ENCODE measurements at regions not wholly inside any gene's neighbourhood (a gene's known extent, or its start where the extent isn't known, plus 50 kb on each side); places are given as distances from the start of the nearest gene placed in this dataset.

DNA sequence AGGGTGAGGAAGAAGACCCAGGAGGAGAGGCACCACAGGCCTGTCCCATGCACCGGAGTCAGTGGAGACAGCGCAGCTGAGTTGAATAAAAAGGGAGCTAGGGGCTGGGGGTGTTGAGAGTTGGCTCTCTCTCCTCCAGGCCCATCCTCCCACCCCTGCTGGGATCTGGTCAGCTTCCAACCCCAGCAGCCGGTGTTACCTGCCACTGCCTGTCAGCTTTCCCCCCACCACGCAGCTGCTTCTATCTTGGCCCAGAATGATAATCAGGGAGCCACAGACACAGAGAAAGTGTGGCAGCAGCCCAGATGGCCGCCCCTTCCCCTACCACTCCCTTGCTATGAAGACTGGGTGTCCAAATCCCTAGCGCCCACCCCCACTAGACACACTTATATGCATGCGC is 120.6 kb upstream of the RPL38 start:
- no peak for DNase-seq (ENCODE audit: low read depth in 2 of 2)

DNA sequence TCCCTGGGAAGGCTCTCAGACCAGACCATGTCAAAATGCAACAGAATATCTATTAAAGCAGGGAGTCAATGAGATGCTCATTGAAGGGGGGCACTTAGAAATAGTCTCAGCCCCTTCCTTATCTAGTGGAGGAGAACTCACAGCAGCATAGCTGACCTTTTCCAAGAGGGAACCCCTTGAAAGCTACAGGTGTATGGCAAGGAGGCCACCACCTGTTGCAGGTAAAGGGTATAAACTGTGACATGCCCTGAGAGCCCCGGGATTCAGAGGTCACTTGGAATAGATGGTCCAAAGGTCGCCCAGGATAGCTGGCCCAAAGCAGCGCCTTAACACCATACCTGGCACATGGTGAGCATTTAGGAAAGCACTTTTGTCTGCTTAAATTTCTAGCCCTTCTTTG is 120.2 kb upstream of the RPL38 start:
- no peak for DNase-seq (ENCODE audit: low read depth in 2 of 2)

DNA sequence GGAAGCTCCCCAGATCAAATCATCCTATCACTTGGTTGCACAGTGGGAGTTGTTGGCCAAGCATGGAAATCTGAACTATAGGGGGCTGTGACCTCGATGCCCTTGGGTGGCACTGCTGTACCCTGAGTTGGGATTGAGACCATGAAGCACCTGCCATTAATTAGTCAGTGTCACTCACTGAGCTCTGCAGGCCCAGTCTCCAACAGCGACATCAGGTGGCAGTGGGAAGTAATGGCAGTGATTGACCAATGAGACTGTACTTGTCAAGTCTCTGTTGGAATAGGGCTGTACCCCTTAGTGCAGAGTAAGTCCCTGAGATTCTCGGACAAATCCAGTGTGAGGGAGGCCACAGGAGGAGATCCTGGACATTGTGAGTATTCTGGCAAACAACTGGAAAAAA is 118.0 kb upstream of the RPL38 start:
- DNase-seq (ENCODE audit: low read depth in 2 of 2) = no peak

DNA sequence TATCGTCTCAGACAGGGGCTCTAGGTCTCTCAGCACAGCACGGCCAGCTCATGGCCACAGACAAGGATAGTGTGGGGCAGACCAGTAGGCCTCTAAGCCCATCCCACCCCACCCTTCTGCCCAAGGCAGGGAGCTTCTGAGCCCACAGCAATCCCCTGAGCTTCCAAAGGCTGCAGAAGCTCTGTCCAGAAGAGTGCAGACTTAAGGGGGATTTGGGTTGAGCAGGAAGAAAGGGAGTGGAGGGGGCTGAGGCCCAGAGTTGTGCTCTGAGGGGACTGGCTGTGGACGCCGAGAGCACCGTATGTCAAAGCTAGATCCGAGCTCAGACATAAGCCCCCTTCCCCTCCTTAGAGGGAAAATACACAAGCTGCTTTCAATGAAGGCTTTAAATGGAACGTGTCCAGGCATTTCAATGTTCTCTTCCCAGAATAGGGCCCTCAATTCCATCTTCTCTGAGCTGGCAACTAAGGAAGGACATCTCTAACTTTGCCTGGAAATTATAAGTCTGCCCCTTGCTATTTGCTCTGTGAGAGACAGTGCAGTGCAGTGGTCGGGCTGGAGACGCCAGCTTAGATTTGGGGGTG is 116.4 kb upstream of the RPL38 start:
- no peak for DNase-seq (ENCODE audit: low read depth in 2 of 2)

DNA sequence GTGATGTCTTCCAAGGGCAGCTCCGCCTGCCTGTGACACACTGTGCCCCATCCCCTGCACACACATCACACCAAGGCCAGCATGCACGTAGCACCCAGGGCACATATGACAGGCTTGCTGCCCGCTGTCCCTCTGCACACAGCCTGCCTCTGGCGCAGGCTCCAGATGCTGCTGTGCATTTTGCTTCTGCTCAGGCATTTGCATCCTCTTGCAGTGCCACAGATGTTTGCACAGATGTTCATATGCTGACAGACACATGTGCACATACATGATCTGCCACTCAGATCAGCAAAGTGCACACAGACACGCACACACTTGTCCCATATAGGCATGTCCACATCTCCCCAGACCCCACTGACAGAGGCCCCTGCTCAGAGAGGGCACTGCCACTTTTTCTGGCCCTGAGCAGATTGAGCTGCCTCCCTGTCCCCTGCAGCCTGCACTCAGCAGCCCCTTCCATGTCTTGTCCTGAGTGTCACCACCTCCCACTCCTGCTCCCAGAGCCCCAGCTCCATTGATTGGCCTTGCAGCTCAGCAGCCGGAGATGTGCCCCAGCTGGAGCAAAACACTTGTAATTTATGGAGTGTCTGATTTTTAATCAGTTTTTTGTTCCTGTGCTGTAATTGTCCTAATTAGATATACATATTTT is 115.1 kb upstream of the RPL38 start:
- no peak for DNase-seq (ENCODE audit: low read depth in 2 of 2)

DNA sequence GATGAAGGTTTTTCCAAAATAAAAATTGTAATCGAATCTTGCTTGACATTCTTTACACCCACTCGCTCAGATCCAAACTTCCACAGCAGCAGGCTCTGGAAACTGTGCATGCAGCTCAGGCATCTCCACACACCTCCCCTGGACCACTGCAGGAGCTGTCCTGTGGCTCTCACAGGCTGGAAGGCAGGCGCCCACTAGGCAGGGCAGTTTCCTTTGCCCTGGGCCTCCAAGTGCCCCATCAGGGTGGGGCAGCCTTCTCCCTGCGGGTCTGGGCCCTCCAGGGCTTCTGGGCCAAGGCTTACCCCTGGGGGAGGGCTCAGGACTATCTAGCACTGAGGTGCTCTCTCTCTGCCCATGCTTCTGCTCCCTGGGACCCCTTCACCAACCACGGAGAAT is 114.5 kb upstream of the RPL38 start:
- DNase-seq (ENCODE audit: low read depth in 2 of 2) = no peak

DNA sequence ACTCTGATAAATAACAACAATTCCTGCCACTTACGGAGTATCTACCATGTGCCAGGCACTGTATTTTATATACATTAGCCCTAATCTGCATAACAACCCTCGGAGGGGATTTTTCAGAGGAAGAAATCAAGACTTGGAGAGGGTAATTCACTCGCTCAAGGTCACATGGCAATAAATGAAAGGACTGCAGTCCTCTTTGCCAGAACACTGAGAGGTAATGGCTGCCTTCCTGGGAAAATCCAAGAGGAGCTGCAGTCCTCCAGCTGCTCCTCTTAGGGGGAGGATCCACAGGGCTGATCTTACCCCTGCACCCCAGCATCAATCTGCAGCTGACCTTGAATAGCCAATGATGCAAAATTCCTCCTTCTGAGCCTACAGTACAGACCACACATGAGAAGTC is 114.1 kb upstream of the RPL38 start:
- no peak for DNase-seq (ENCODE audit: low read depth in 2 of 2)

DNA sequence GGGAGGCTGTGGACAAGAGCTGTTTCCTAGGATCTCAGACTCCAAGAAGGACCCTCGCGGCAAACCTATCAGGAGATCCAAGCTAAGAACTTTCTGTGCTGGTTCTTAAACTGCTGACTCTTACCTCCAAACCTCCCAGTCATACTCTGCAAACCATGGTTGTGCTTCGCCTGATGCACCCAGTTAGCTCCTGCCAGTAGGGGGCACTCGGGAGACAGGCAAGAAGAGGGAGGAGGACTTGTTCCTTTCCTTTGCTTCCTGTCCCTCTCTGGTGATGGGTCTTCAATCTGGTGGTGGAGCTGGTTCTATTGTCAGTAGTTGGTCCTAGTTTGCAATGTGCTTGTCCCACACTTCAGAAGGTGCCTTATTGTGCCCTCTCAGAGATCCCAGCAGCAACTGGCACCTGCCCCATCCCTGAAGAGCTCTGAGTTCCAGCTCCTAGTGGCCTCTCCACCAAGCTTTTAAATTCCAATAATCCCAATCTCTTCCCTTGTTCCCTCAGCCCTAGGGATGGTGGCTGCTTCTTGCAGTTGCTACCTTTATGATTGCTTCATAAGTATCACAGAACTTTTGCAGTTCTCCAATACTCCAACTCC is 113.5 kb upstream of the RPL38 start:
- DNase-seq (ENCODE audit: low read depth in 2 of 2) = peak; percentile 53 to 62

DNA sequence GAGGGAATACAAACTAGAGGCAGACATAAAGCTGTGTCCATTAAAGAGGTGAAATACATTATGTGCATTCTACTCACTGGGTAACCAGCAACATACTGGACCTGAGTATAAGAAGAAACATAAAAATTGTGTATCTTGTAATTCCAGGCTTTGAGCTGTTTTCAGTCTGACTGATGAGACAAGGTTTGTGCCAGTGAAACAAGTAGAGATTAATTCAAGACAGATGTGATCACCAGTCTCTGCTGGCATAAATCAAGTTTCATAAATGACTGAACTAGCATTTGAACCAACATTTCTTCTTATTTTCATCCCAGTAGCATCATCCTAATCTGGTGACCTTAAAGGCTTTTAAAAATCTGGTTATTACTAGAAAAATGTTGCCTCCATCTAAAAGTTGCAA is 108.8 kb upstream of the RPL38 start:
- no peak for DNase-seq (ENCODE audit: low read depth in 2 of 2)

DNA sequence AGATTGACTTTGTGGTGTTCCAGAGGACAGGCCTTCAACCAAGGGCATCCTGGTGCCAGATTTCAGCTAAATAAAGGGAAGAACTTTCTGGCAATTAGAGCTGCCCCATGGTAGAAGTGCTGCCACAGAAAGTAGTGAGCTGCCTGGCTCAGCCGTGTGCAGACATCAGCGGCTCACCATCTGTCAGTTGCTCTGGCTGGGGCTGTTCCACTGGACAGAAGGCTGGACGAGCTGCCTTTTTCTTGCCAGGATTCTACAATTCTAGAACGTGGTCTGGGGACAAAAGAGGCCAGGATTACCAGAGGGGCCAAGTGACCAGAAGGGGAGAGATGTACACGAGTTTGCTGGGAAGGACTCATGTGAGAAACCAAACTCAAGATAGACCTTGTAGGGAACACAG is 107.0 kb upstream of the RPL38 start:
- no peak for DNase-seq (ENCODE audit: low read depth in 2 of 2)

DNA sequence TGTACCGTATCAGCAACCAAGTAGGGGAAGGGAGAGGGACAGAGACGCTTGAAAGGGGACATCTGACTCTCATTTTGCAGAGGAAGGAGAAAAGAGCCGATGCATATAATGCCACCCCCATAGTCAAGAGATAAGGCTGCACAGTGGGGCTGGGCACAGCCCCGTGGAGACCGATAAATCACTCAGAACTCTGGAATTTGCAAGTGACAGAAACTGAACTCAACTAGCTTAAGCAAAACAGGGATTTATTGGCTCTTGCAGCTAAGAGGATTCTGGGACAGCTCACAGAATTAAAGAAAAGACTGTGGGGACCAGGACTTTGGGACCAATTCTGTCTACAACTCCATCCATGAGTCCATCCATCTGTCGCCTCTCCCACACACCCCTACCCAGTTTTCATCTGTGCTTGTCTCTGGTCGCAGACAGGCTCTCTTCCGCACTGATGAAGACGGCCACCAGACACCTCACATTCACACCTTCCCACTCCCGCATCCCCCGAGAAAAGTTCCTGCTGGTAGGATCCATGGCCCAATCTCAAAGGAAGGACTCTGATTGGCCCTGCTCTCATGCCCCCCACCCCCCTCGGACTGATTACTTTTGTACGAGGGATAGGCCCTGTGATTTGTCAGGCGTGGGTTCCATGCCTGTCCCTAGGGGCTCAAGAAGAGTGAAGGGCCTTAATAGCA is 105.9 kb upstream of the RPL38 start:
- DNase-seq (ENCODE audit: low read depth in 2 of 2) = no peak

DNA sequence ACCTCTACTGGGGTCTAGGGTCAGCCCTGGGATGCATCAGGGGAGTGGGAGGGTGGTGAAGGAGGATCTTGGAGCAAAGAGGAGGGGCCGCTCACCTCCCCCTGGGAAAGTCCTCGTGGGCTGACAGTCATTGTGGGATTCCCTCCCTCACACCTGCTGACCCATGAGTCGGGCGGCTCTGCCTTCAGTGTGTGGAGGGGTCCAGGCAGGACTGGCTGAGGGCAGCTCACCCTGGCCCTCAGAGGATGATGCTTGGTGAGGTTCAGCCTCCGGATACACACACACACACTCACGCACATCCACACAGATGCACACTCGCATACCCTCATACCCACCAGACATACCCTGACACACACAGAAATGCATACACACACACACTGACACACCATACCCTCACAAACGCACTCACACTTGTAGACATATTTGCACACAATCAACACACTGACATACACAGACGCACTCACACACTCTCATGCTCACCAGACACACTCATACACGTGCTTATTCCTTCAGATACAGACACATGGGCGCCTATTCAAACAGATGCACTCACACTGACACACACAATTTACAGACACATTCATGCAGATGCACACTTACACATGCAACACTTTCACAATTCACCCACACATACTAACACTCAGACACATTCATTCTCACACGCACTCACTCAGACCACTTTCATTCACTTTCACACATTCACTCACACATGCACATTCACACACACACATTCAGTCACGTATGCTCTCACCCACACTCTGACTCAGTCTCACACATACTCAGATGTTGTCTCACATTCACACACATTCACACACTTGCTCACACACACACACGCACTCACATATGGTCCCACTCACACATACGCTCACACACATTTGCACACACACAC is 105.1 kb upstream of the RPL38 start:
- no peak for DNase-seq (ENCODE audit: low read depth in 2 of 2)

DNA sequence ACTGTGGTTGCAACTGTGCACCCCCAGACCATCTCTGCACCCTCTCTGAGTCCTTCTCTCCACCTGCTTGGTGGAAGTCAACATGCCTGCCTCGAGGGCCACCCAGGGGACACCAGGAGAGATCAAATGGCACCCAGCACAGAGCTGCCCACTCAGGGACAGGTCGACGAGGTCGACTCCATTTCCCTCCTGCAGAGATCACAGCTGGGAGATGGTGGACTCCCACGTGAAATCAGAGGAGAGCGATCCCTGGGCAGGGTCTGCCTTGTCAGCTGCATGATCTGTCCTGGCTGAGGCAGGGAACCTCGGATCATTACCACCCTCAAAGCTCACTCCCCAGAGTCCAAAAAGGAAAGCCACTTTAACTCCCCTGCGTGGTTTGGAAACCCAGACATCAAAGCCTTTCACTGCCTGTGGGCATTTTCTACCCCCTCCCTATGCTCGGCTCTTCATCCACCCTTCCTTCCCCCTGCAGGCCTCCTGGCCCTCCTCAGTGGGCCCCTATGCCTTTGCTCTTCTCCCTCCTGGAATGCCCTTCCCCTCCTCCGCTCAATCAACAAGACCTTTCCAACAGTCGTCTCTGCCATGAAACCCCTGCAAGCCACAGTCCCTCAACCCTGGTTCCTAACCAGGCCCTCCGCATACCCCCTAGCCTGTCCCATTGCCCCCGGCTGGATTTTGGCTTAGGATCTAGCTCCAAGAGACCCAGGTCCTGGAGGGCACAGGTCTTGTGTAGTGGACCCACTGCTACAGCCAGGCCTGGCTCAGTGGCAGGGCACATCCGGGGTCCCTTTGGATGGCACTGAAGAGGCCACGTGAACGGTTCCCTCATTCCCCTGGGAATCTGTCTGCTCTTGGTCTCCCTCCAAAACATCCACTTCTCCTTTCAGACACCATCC is 103.8 kb upstream of the RPL38 start:
- DNase-seq (ENCODE audit: low read depth in 2 of 2) = no peak

DNA sequence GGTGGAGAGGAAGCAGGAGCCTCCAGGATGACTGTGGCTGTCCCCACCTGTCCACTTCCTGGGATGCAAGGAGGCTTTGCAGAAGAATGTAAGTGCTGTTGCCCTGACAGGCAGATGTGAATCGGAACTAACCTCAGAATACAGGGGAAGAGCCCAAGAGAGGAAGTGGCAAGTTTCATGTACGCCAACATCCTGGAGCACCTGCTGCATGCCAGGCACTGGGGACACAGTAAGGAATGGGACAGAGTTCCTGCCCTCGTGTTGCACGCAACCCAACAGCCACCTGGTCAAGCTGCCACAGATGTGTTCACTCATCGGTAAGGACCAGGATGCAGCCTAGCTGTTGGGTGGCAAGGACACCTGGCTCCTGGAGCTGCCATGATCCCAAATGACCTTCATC is 98.6 kb upstream of the RPL38 start:
- no peak for DNase-seq (ENCODE audit: low read depth in 2 of 2)

DNA sequence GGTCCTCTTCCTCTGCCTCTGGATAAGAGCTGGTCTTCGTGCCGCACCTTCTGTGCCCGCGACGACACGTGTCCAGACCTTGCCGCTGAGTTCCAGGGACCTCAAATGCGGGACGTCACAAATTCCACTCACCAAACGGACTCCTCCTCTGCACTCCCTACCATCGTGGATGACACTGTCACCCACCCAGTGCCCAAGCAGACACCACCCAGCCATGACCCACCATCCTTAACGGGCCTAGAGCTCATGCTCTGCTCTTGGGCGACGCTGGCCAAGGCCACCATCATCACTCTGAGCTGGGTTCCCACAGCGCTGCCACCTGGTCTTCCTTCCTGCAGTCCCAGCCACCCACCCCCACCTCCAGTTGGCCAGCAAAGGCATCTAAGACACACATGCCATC is 96.4 kb upstream of the RPL38 start:
- no peak for DNase-seq (ENCODE audit: low read depth in 2 of 2)

DNA sequence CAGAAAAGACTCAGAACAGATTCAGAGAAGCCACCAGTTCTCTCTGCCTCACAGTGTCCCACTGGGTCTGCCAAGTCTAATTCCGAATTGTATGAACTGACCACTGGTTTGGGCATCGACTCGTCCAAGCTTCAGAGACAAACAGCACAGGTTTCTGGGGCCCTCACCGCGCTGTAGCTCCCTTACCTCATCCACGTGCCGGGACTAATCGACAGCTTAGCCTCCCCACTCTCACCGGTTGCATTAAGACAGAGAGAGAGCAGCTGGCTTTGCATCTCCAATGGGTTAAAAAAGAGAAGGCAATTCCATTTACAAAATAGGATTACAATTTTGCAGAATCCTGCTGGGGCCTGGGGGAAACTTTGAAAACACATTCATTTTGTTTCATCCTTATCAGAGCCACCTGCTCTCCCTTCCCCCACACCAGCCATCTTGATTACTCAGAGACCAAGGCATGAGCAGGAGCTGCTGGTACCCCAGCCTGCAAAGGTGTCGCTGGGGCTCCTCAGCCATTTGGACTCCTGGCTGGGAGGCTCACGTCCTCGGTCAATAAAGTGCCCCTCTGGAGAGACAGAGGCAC is 95.3 kb upstream of the RPL38 start:
- DNase-seq (ENCODE audit: low read depth in 2 of 2) = no peak

DNA sequence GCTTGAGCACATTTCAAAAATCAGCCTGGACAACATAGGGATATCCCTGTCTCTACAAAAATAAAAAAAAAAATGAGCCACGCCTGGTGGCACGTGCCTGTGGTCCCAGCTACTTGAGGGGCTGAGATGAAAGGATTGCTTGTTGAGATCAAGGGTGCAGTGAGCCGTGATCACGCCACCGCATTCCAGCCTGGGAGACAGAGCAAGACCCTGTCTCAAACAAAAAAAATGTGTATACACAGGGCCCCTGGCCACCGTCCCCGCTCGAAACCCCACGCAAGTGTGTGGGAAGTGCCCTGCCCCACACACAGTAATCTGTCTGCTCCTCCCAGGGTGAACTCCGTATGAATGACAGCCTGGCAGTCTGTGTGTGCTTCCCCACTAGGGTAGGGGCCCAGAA is 93.0 kb upstream of the RPL38 start:
- DNase-seq (ENCODE audit: low read depth in 2 of 2) = no peak

DNA sequence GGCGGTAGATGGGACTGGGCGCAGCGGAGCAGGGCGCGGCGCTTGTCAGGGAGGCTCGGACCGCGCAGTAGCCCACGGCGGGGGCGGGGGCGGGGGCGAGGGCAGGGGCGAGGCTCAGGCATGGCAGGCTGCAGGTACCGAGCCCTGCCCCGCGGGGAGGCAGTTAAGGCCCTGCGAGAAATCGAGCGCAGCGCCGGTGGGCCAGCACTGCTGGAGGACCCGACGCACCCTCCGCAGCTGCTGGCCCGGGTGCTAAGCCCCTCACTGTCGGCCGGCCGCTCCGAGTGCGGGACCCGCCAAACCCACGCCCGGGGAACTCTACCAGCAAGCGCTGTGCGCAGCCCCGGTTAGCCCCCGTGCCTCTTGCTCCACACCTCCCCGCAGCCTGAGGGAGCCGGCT is 90.2 kb upstream of the RPL38 start:
- DNase-seq (ENCODE audit: low read depth in 2 of 2) = no peak

DNA sequence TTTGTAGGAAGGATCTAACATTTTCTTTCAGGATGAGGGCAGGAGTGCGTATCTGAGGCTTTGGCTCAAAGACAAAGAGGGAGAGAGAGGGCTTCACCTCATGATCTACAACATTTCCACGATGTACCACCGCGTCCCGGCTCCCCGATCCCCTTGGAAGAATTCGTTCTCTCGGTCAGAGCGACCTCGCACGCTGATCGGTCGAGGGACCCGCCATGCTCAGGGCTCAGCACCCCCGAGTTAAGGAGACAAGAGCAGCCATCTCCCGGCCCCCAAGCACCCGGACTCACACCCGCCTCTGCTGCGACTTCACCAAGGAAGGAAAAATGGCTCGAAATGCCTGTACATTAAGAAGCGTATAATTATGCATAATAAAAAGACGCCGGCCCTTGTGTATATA is 89.5 kb upstream of the RPL38 start:
- no peak for DNase-seq (ENCODE audit: low read depth in 2 of 2)

DNA sequence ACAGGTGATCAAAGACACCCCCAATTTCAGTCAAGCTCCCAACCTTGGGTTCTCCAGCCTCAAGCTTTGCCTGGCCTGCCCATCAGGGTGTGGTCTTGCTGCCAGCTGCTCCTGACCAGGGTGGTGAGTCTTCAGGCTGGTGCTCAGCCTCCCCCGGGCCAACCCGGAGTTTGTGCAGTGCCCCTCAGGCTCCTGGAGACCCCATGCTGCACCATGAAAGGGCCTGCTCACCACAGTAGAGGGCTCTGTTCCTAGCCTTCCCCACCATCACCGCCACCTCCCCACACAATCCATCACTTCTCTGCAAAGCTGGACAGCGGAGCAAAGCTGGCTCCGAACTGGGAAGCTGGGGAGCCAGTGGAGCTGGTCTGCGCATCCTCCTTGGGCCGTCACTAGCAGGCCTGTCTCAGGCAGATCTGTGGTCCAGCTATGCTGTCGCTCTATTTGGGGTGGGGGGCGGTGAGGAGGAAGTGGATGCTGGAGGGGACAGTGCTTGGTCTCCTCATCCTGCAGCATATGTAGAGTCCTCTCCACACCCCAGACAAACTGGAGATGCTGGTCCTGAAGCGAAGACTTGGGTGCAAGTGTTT is 88.5 kb upstream of the RPL38 start:
- DNase-seq (ENCODE audit: low read depth in 2 of 2) = no peak
